SK-N-SH (cell line): ENCODE measurements at regions not wholly inside any gene's neighbourhood (a gene's known extent, or its start where the extent isn't known, plus 50 kb on each side); places are given as distances from the start of the nearest gene placed in this dataset.

ENCODE experiments used
- CTCF ChIA-PET: fragments of 300-600, 350-600 bp; formaldehyde crosslinking; extraction: SDS; loops from one replicate; lab custom pipeline; 2021; lab: Yijun Ruan, JAX
- POLR2A ChIA-PET: fragments of 350-600 bp; sonication (Branson Sonifier 250); formaldehyde crosslinking; extraction: SDS; loops from one replicate; lab custom pipeline; 2020; ENCODE audit warnings: antibody characterized with exemption, inconsistent platforms; lab: Yijun Ruan, JAX
- DNase-seq: peaks from one replicate; pipeline ENCODE4 v3.0.0; 2012
- H2AFZ ChIP-seq: fragments of 200-600 bp; sonication (generic); 2 replicates; pipeline ENCODE4 v1.8.1; 2016; ENCODE audit warnings: antibody characterized with exemption, mild to moderate bottlenecking, low read depth
- H3F3A ChIP-seq: fragments of 200-600 bp; sonication (generic); replicated peaks from 2 replicates; pipeline ENCODE3; 2016; ENCODE audit warnings: antibody characterized with exemption, mild to moderate bottlenecking; ENCODE audit not compliant: insufficient read depth
- H3K27ac ChIP-seq, 2 experiments: fragments of 200-500 bp in 1 of 2; fragments of 200-600 bp in 1 of 2; sonication (Bioruptor generic) in 1 of 2; sonication (generic), shearing (Covaris generic) in 1 of 2; 2 replicates each; pipeline versions ENCODE4 v1.5.1 to v1.6.1; 2014 to 2016; ENCODE audit warnings: low read depth in 2 of 2, inconsistent platforms in 1 of 2, low read length in 1 of 2, mild to moderate bottlenecking in 1 of 2, mixed read lengths in 1 of 2
- H3K27me3 ChIP-seq: fragments of 200-600 bp; sonication (generic), shearing (Covaris generic); 2 replicates; pipeline ENCODE4 v1.6.1; 2016; ENCODE audit warnings: mixed run types; ENCODE audit not compliant: insufficient read depth
- H3K36me3 ChIP-seq, 2 experiments: fragments of 200-500 bp in 1 of 2; fragments of 200-600 bp in 1 of 2; sonication (Bioruptor generic) in 1 of 2; sonication (generic) in 1 of 2; replicated peaks in 1 of 2; 2 replicates each; pipeline versions ENCODE3 to v1.5.1; 2014 to 2016; ENCODE audit warnings: low read length in 1 of 2, mild to moderate bottlenecking in 1 of 2; ENCODE audit not compliant: insufficient read depth in 2 of 2, control insufficient read depth in 1 of 2
- H3K4me1 ChIP-seq, 2 experiments: fragments of 200-500 bp in 1 of 2; fragments of 200-600 bp in 1 of 2; sonication (Bioruptor generic) in 1 of 2; sonication (generic), shearing (Covaris generic) in 1 of 2; 2 replicates each; pipeline versions ENCODE4 v1.5.1 to v1.6.1; 2014 to 2016; ENCODE audit warnings: low read depth in 1 of 2, low read length in 1 of 2, mixed run types in 1 of 2; ENCODE audit not compliant: insufficient read depth in 2 of 2, control insufficient read depth in 1 of 2
- H3K4me2 ChIP-seq: fragments of 200-600 bp; sonication (generic), shearing (Covaris generic); 2 replicates; pipeline ENCODE4 v1.6.1; 2017; ENCODE audit warnings: mixed run types
- H3K4me3 ChIP-seq, 2 experiments: fragments of 200-500 bp in 1 of 2; fragments of 200-600 bp in 1 of 2; sonication (Bioruptor generic) in 1 of 2; sonication (generic), shearing (Covaris generic) in 1 of 2; 2 replicates each; pipeline versions ENCODE4 v1.5.1 to v1.8.1; 2014 to 2016; ENCODE audit warnings: low read depth in 2 of 2, inconsistent platforms in 1 of 2, low read length in 1 of 2, mild to moderate bottlenecking in 1 of 2, mixed read lengths in 1 of 2, moderate library complexity in 1 of 2
- H3K79me2 ChIP-seq: fragments of 200-600 bp; sonication (generic); 2 replicates; pipeline ENCODE4 v1.8.1; 2017; ENCODE audit warnings: mild to moderate bottlenecking; ENCODE audit not compliant: insufficient read depth
- H3K9ac ChIP-seq: fragments of 200-600 bp; sonication (generic); 2 replicates; pipeline ENCODE4 v1.6.1; 2017; ENCODE audit warnings: mixed run types
- H3K9me2 ChIP-seq: fragments of 200-600 bp; sonication (generic); 2 replicates; pipeline ENCODE4 v1.6.1; 2017; ENCODE audit warnings: mixed run types
- H3K9me3 ChIP-seq: fragments of 200-600 bp; sonication (generic); 2 replicates; pipeline ENCODE4 v1.6.1; 2017; ENCODE audit warnings: mixed run types, mild to moderate bottlenecking, moderate library complexity
- H4K20me1 ChIP-seq: fragments of 200-600 bp; sonication (generic); 2 replicates; pipeline ENCODE4 v1.6.1; 2017; ENCODE audit warnings: mild to moderate bottlenecking, mixed run types; ENCODE audit not compliant: insufficient read depth
- CHD2 ChIP-seq: fragments of 150-350 bp; IDR thresholded peaks from 2 replicates; pipeline ENCODE4 v1.6.1; 2018; ENCODE audit warnings: low read length; ENCODE audit not compliant: partially characterized antibody
- ELF1 ChIP-seq: IDR thresholded peaks from 2 replicates; pipeline ENCODE4 v1.4.0; 2012
- EP300 ChIP-seq, 2 experiments: IDR thresholded peaks; 2 replicates each; pipeline versions ENCODE4 v1.4.0 to v1.6.1; 2012; ENCODE audit warnings: borderline replicate concordance in 1 of 2, low read depth in 1 of 2, low read length in 1 of 2
- IRF3 ChIP-seq: fragments of 150-350 bp; IDR thresholded peaks from 2 replicates; pipeline ENCODE4 v1.6.1; 2016; ENCODE audit warnings: mild to moderate bottlenecking, low read depth, low read length
- MXI1 ChIP-seq: IDR thresholded peaks from 2 replicates; pipeline ENCODE4 v1.6.1; 2012; ENCODE audit warnings: mild to moderate bottlenecking, low read depth, low read length, improper control_type of control experiment
- NFIC ChIP-seq: IDR thresholded peaks from 2 replicates; pipeline ENCODE4 v1.4.0; 2012; ENCODE audit warnings: borderline replicate concordance
- NRF1 ChIP-seq: IDR thresholded peaks from 2 replicates; pipeline ENCODE4 v1.6.1; 2012; ENCODE audit warnings: low read depth, mild to moderate bottlenecking, low read length
- RCOR1 ChIP-seq: fragments of 150-350 bp; IDR thresholded peaks from 2 replicates; pipeline ENCODE4 v1.6.1; 2017; ENCODE audit warnings: antibody characterized with exemption, low read length
- RFX5 ChIP-seq: IDR thresholded peaks from 2 replicates; pipeline ENCODE4 v1.6.1; 2012; ENCODE audit warnings: mild to moderate bottlenecking, improper control_type of control experiment, low read length
- SMC3 ChIP-seq: IDR thresholded peaks from 2 replicates; pipeline ENCODE4 v1.6.1; 2012; ENCODE audit warnings: low read depth, low read length, improper control_type of control experiment
- TAF1 ChIP-seq: IDR thresholded peaks from 2 replicates; pipeline ENCODE4 v1.6.1; 2012; ENCODE audit warnings: low read depth, mild to moderate bottlenecking, low read length, moderate library complexity, borderline replicate concordance
- USF1 ChIP-seq: IDR thresholded peaks from 2 replicates; pipeline ENCODE4 v1.4.0; 2012; ENCODE audit warnings: low read depth, borderline replicate concordance
- YY1 ChIP-seq: IDR thresholded peaks from 2 replicates; pipeline ENCODE4 v1.4.0; 2012; ENCODE audit warnings: low read depth, mild to moderate bottlenecking
- WGBS: methylation state at CpG from one replicate; pipeline ENCODE4 v1.1.6; 2017; ENCODE audit warnings: low lambda C conversion rate; 5-methylcytosine and 5-hydroxymethylcytosine counted together
- TF ChIP-seq, protein P1 (sequence below): IDR thresholded peaks from 2 replicates; pipeline ENCODE4; 2012
- TF ChIP-seq, protein P2 (sequence below): IDR thresholded peaks from 2 replicates; pipeline ENCODE4 v1.4.0; 2012; ENCODE audit warnings: low read depth, borderline replicate concordance

DNA sequence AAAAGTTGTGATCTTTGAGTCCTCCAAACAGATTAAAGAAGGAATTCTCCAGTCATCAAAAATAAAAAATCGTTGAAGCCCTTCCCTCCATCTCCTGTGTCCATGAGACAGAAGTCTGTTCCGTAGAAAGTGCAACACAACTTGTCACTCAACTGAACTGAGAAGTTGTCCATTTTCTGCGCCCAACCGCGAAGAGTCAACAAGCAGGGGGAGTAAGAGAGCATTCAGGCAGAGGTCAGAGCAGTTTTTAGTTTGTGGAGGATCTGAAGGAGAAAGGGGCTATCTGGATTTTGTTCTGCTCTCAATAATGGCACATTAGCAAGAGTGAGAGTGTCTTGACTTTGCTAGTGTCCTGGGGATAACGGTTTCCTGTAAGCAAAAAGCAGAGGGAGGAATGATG, 303.9 kb downstream of the ICE1 start:
- no peak overlapping the region for H2AFZ ChIP-seq
- no peak overlapping the region for H3K4me3 ChIP-seq
- no peak for DNase-seq
- no peaks in the 10 kb centered on the region for H3K79me2 ChIP-seq
- no peak overlapping the region for H3K4me2 ChIP-seq
- no peak overlapping the region for H3K9ac ChIP-seq
- H3K36me3 ChIP-seq: no peaks in the 10 kb centered on the region
- H4K20me1 ChIP-seq: no peaks in the 10 kb centered on the region
- TF ChIP-seq EP300 (IDR thresholded peaks at IDR 0.05; ENCODE audit: borderline replicate concordance in 1 of 2, low read depth in 1 of 2, low read length in 1 of 2): no peak
- TF ChIP-seq RCOR1: no peak
- TF ChIP-seq, protein P1, sequence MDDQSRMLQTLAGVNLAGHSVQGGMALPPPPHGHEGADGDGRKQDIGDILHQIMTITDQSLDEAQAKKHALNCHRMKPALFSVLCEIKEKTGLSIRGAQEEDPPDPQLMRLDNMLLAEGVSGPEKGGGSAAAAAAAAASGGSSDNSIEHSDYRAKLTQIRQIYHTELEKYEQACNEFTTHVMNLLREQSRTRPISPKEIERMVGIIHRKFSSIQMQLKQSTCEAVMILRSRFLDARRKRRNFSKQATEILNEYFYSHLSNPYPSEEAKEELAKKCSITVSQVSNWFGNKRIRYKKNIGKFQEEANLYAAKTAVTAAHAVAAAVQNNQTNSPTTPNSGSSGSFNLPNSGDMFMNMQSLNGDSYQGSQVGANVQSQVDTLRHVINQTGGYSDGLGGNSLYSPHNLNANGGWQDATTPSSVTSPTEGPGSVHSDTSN: no peak
- no peak for TF ChIP-seq SMC3
- no peak for TF ChIP-seq RFX5
- no peak for TF ChIP-seq TAF1
- no peak for TF ChIP-seq YY1
- no peak for TF ChIP-seq IRF3
- TF ChIP-seq MXI1: no peak
- TF ChIP-seq, protein P2, sequence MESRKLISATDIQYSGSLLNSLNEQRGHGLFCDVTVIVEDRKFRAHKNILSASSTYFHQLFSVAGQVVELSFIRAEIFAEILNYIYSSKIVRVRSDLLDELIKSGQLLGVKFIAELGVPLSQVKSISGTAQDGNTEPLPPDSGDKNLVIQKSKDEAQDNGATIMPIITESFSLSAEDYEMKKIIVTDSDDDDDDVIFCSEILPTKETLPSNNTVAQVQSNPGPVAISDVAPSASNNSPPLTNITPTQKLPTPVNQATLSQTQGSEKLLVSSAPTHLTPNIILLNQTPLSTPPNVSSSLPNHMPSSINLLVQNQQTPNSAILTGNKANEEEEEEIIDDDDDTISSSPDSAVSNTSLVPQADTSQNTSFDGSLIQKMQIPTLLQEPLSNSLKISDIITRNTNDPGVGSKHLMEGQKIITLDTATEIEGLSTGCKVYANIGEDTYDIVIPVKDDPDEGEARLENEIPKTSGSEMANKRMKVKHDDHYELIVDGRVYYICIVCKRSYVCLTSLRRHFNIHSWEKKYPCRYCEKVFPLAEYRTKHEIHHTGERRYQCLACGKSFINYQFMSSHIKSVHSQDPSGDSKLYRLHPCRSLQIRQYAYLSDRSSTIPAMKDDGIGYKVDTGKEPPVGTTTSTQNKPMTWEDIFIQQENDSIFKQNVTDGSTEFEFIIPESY: no peak
- TF ChIP-seq NRF1: no peak
- no peak for TF ChIP-seq ELF1
- no peak for TF ChIP-seq CHD2
- TF ChIP-seq USF1: no peak
- TF ChIP-seq NFIC: no peak
- H3K9me2 ChIP-seq: no peaks in the 10 kb centered on the region
- CTCF ChIA-PET: interaction anchor here (2.8 kb wide), 1 partner anchor 229 kb away, joined by 8 read pairs; no protein-coding TSS in a partner anchor
- 47% methylated on average over 6 of the region's 6 CpGs for WGBS
- POLR2A ChIA-PET: no interaction called here
- H3K9me3 ChIP-seq: no peaks in the 10 kb centered on the region
- no peak overlapping the region for H3K27ac ChIP-seq
- no peaks in the 10 kb centered on the region for H3K27me3 ChIP-seq
- no peaks in the 10 kb centered on the region for H3F3A ChIP-seq
- no peaks in the 10 kb centered on the region; a peak in 1 of 4 replicates for H3K4me1 ChIP-seq
